ENCODE measurements at regions not wholly inside any gene's neighbourhood (a gene's known extent, or its start where the extent isn't known, plus 50 kb on each side); places are given as distances from the start of the nearest gene placed in this dataset.

- TF ChIP-seq EHF (CRISPR knock-in tag; IDR thresholded peaks at IDR 0.05) (no peak), ELK1 (IDR thresholded peaks at IDR 0.05; ENCODE audit: low read depth, low read length) (no peak), CTCF (IDR thresholded peaks at IDR 0.05) (no peak), POLR2A (IDR thresholded peaks at IDR 0.05; ENCODE audit: low read length) (no peak), NR3C1 (IDR thresholded peaks at IDR 0.05) (no peak), JUN (IDR thresholded peaks at IDR 0.05) (no peak), MYC (IDR thresholded peaks at IDR 0.05; ENCODE audit: borderline replicate concordance, low read length) (no peak), SMC3 (IDR thresholded peaks at IDR 0.05) (no peak), CEBPB (IDR thresholded peaks at IDR 0.05) (no peak)
Measured at GRCh38 chr2:114066186-114066747, 176.4 kb downstream of the ACTR3 start.

Measured in A549 (cell line).